ENCODE measurements at regions not wholly inside any gene's neighbourhood (a gene's known extent, or its start where the extent isn't known, plus 50 kb on each side); places are given as distances from the start of the nearest gene placed in this dataset.
"Not testable (repeated sequence)": the region's sequence is repeated elsewhere in the genome, so short reads cannot be mapped to it uniquely, and the experiment has no call there.

DNA sequence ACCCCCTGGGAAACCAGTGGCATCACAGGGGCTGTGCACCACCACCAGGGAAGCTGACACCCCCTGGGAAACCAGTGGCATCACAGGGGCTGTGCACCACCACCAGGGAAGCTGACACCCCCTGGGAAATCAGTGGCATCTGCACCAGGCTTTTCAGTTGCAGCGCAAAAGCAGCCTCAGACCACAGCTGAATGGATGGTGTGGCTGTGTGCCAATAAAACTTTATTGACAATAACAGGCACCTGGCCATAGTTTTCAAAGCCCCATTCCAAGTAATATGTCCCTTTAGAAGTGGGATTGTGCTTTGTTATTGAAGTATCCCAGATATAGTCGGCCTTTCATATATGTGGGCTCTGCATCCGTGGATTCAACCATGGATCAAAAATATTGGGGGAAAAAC, 146.3 kb upstream of the HDAC4 start:
- TF ChIP-seq, protein P1, sequence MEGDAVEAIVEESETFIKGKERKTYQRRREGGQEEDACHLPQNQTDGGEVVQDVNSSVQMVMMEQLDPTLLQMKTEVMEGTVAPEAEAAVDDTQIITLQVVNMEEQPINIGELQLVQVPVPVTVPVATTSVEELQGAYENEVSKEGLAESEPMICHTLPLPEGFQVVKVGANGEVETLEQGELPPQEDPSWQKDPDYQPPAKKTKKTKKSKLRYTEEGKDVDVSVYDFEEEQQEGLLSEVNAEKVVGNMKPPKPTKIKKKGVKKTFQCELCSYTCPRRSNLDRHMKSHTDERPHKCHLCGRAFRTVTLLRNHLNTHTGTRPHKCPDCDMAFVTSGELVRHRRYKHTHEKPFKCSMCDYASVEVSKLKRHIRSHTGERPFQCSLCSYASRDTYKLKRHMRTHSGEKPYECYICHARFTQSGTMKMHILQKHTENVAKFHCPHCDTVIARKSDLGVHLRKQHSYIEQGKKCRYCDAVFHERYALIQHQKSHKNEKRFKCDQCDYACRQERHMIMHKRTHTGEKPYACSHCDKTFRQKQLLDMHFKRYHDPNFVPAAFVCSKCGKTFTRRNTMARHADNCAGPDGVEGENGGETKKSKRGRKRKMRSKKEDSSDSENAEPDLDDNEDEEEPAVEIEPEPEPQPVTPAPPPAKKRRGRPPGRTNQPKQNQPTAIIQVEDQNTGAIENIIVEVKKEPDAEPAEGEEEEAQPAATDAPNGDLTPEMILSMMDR (IDR thresholded peaks at IDR 0.05) = not testable (repeated sequence)
- not testable (repeated sequence) for TF ChIP-seq POLR2A, POLR2AphosphoS5, EP300 (IDR thresholded peaks at IDR 0.05)

Data from suprapubic skin (tissue), 4 donors.